Esophagus squamous epithelium (tissue), 4 donors: ENCODE measurements at regions not wholly inside any gene's neighbourhood (a gene's known extent, or its start where the extent isn't known, plus 50 kb on each side); places are given as distances from the start of the nearest gene placed in this dataset.

Experiments
- POLR2A ChIP-seq, 4 donors: fragments of 450-650 bp; IDR thresholded peaks; one replicate each; pipeline ENCODE4 v1.6.1; 2017; ENCODE audit warnings: antibody characterized with exemption in 4 of 4, mild to moderate bottlenecking in 4 of 4, moderate library complexity in 3 of 4
- TF ChIP-seq, protein P1 (sequence below), 6 experiments: fragments of 450-650 bp in 4 of 6; fragments of 200-600 bp in 2 of 6; sonication (generic) in 2 of 6; IDR thresholded peaks; one replicate each; pipeline ENCODE4 v1.5.1; 2016 to 2019; ENCODE audit warnings: antibody characterized with exemption in 6 of 6, mild to moderate bottlenecking in 4 of 6, moderate library complexity in 4 of 6

GRCh38 chr12:116368196-116369194 is 91.0 kb upstream of the MED13L start:
- TF ChIP-seq, protein P1, sequence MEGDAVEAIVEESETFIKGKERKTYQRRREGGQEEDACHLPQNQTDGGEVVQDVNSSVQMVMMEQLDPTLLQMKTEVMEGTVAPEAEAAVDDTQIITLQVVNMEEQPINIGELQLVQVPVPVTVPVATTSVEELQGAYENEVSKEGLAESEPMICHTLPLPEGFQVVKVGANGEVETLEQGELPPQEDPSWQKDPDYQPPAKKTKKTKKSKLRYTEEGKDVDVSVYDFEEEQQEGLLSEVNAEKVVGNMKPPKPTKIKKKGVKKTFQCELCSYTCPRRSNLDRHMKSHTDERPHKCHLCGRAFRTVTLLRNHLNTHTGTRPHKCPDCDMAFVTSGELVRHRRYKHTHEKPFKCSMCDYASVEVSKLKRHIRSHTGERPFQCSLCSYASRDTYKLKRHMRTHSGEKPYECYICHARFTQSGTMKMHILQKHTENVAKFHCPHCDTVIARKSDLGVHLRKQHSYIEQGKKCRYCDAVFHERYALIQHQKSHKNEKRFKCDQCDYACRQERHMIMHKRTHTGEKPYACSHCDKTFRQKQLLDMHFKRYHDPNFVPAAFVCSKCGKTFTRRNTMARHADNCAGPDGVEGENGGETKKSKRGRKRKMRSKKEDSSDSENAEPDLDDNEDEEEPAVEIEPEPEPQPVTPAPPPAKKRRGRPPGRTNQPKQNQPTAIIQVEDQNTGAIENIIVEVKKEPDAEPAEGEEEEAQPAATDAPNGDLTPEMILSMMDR (IDR thresholded peaks at IDR 0.05): no peak
- TF ChIP-seq POLR2A (IDR thresholded peaks at IDR 0.05): no peak
